ENCODE measurements at regions not wholly inside any gene's neighbourhood (a gene's known extent, or its start where the extent isn't known, plus 50 kb on each side); places are given as distances from the start of the nearest gene placed in this dataset.
"Not testable (repeated sequence)": the region's sequence is repeated elsewhere in the genome, so short reads cannot be mapped to it uniquely, and the experiment has no call there.

DNA sequence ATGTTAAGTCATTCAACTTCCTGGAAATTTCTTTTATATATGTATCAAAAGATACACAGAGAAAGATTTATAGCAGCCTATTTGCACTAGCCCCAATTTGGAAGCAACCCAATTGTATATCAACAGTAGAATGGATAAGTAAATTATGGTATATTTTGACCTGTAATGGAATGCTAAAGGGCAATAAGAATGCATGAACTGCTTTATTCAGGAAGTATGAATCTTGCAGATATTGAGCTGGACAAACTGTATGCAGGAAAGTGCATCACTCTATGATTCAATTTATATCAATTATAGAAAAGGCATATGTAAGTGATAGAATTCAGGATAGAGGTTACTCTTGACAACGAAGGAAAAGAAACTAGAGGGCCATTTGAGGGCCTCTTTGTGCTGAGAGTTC is 913.1 kb upstream of the FBXO33 start:
- no peak for DNase-seq

DNA sequence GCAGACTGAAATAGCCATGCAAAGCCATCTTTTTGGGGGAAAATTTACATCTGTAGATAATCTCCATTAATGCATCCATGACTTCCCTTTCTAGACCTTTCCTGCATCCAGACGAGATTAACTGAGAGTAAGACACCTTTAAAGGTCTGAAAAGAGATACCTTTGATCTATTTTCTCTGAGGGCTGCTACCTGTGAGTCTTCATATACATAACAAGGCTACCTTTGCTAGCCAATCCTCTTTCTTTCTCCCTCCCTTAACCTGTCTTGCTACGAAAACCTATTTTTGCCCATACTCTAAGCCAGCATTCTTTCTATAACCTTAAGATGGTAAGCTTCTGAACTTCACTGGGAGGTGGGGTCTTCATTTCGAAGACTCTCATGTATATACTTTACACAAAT is 908.5 kb upstream of the FBXO33 start:
- no peak for DNase-seq

DNA sequence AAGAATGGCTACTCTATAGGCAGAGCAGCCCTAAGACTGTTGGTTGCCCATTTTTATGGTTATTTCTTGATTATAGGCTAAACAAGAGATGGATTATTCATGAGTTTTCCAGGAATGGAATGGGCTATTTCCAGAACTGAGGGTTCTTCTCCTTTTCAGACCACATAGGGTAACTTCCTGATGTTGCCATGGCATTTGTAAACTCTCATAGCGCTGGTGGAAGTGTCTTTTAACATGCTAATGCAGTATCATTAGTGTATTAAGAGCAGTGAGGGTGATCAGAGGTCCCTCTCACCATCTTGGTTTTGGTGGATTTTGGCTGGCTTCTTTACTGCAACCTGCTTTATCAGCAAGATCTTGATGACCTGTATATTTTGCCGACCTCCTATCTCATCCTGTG is 904.6 kb upstream of the FBXO33 start:
- DNase-seq, result no peak

DNA sequence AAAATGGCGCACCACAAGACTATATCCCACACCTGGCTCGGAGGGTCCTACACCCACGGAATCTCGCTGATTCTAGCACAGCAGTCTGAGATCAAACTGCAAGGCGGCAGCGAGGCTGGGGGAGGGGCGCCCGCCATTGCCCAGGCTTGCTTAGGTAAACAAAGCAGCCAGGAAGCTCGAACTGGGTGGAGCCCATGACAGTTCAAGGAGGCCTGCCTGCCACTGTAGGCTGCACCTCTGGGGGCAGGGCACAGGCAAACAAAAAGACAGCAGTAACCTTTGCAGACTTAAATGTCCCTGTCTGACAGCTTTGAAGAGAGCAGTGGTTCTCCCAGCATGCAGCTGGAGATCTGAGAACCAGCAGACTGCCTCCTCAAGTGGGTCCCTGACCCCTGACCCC is 894.3 kb upstream of the FBXO33 start:
- DNase-seq, result not testable (repeated sequence)

DNA sequence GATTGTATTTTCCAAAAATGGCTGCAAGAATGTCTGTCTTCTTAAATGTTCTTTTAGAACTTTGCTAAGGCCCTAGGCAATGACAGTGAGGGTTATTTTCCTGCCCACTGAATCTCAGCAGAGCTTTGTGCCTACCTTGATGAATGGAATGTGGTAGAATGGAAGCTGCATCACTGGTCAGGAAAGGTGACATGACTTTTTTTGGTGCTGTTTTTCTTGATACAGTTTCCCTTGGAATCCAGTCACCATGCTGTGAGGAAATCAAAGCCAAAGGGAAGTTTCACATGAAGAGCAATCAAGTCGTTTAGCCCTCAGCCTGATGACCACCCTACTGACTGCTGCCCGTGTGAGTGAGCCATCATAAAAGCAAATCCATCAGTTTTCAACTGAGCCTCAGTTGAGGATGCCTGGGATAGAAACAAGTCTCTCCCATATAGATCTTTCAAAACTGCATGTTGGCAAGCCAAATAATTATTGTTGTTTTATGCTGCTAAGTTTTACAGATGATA is 886.0 kb upstream of the FBXO33 start:
- DNase-seq, result no peak

DNA sequence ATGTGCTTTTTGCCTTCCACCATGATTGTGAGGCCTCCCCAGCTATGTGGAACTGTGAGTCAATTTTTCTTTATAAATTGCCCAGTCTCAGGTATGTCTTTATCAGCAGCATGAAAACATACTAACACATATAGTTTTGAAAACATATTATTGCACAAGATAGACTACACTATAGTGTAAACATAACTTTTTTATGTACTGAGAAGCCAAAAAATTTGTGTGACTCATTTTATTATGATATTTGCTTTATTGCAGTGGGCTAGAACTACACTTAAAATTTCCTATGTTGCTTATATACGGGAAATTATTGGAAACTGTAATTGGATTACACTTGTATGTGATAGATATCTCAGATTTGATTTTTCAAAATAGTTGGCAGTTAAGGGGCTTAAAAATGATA is 885.5 kb upstream of the FBXO33 start:
- no peak for DNase-seq

DNA sequence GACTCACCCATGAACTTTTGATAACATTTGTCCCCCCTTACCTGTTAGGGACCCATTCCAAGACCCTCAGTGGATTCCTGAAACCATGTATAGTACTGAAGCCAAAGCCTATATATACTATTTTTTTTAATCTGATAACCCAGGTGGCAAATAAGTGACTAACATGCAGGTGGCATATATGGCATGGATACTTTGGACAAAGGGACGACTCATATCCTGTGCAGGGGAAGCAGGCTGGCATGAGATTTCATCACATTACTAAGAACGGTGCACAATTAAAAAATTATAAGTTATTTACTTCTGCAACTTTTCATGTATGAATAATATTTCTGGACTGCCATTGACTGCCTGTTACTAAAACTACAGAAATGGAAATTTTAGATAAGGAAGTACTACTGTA is 880.1 kb upstream of the FBXO33 start:
- DNase-seq, result no peak

DNA sequence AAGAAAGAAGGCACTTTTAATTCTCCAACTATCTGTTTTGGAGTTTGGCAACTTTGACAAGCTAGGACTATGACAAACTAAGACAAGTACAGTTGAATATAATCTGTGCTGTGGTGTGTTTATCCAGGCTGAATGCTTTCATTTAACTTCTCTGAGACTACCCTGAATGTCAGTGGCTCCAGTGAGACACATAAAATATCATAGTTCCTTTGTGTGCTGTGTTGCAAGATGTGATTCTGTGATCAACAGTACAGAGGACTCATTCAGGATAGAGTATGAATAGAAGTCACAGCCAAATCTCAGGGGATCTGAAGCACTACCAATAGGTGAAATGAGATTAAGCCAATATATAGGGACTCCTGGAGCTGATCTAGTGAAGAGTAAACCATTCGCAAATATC is 876.9 kb upstream of the FBXO33 start:
- DNase-seq, result no peak

DNA sequence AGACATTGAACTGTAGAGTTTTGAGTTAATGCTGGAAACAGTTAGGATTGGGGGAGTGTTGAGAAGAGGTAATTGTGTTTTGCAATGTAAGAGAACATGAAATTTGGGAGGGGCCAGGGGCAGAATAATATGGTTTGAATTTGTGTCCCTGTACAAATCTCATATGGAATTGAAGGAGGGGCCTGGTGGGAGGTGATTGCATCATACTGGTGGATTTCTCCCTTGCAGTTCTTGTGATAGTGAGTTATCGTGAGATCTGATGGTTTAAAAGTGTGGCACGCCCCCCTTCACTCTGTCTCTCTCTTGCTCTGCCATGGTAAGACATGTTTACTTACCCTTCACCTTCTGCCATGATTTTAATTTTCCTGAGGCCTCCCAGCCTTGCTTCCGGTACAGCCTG is 876.0 kb upstream of the FBXO33 start:
- no peak for DNase-seq

DNA sequence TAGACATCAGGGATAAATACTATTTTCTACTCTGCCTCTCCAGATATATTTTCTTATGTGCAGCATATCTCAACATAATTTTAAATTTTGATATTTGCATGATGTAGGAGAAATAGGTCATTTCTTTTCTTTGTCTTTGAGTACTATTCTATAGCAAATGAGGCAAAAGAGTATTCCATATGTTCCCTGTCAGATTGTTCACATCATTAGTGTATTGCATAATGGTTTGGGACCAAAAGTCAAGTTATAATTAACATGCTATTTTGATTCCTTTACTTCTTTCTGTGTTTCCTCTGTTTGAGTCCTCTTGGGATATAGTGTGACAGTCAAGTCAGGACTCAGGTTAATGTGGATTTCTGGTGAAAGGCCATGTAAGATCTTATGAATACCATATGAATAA is 864.6 kb upstream of the FBXO33 start:
- no peak for DNase-seq

DNA sequence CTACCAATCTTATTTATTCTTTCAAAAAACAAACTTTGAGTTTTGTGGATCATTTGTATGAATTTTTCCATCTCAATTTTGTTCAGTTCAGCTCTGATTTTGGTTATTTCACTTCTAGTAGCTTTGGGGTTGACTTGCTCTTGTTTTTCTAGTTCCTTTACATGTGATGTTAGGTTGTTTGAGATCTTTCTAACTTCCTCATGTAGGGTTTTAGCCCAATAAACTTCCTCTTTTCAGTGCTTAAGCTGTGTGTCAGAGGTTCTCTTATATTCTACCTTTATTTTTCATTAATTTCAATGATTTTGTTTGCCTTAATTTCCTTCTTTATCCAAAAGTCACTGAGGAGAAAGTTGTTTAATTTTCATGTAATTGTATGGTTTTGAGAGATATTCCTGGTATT is 860.4 kb upstream of the FBXO33 start:
- no peak for DNase-seq

DNA sequence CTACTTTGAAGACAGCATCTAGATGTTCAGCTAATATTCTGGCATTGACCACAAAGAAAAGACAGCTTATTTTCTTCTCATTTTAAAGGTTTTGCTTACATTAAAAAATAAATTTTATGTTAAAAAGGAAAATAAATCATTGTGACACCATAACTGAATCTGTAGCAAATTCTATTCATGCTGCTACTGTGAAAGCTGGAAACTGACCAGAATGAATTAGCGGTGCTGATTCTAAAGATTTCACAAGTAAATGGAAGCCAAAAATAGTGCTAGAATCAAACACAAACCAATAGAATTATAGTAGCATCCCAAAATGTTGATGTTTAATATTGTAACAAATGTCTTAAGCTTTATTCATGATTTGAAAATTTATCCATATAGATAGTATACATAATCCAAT is 850.0 kb upstream of the FBXO33 start:
- DNase-seq, result no peak

DNA sequence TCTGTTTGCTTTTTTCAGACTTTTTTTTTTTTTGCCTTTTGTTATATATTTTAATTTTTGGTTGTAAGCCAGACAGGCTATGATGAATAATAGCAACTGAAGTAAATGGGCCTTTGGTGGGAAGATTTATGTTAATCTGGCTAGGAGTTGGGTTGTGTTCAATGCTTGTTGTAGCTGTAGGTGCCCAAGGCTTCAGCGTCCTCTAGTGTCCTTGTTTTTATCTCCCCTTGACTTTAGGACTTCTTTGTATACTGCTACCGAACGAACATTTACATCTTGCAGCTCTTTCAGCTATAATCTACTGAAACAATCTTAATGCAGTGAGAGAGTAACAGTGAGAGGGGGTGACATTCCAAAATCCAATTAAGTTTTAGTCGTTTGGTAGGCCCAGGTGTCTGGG is 848.4 kb upstream of the FBXO33 start:
- no peak for DNase-seq

DNA sequence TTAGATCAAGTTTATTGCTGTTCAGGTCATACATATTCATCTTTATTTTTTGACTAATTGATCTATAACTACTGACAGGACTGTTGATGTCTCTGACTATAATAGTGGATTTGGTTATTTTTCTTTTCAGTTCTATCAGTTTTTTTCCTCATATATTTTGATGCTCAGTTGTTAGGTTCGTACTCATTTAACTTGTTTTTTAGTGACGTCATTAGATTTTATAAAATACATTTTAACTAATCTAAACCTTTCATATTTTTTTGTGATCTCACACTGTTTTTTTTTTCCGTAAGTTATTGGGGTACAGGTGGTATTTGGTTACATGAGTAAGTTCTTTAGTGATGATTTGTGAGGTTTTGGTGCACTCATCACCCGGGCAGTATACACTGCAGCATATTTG is 841.2 kb upstream of the FBXO33 start:
- no peak for DNase-seq

DNA sequence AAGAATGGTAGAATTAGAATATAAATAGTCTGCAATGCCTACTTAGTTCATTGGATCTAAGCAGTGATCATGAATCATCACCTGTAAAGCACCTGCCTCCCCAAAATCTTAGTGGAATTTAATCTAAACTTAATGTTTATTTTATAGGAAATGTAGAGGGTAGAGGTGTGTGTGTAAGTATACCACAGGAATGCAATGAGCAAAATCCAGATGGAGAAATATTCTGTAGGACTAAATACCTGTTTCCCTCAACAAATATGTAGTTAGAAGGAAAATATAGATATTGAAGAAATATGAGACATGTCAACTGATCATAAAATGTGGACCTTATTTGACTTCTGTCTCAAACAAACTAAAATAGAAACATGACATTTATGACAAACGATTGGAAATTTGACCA is 839.2 kb upstream of the FBXO33 start:
- no peak for DNase-seq

DNA sequence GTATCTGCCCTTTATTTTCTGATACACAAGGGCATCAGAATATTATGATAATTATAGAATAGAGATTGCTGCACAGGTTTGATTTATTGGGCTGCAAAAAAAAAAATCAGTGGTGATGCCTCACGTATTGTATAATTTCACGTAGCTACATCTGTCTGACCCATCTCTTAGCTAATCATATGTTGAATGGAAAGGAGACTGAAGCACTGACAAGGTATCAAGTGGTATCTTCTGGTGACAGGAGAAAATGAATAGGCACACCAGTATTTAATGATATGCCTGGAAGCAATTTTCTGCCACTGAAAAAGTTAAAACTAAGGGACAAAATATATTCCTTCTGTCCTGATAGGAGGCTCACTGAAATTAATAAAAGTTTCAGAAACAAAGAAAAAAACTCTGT is 837.2 kb upstream of the FBXO33 start:
- DNase-seq, result no peak

DNA sequence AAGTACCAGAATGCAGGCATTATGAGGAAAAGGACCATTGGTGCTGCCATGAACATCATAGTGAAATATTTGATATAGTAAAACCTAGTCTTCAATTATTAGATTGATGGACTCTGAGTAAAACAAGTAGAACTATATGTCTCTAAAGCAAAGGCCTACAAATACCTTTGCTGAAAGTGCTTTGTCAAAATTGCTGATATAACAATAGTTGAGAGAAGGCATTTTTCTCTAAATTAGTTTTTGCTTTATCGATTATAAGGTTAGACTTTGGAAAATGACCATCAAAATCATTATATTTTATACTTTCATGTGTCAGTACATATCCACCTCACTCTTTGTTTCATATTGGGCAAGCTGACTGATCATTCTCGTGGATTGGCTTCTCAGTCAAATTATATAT is 836.0 kb upstream of the FBXO33 start:
- no peak for DNase-seq

DNA sequence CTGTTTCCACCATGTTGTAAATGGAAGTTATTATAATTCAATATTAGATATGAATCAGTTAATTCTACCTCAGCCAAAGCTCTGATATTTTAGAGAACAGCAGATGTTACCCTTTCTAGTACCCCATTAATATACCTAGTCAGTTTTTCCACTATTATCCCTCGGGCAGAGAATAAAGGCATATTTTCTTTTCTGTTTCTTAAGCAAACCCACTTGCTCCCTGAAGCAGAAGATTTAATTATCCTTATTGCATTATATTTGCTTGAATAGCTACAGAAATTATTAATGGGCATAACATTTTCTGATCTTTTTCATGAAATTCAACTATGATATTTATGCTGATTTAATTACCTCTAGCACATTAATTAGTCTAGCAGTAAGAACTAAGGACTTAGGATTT is 832.9 kb upstream of the FBXO33 start:
- DNase-seq, result no peak

DNA sequence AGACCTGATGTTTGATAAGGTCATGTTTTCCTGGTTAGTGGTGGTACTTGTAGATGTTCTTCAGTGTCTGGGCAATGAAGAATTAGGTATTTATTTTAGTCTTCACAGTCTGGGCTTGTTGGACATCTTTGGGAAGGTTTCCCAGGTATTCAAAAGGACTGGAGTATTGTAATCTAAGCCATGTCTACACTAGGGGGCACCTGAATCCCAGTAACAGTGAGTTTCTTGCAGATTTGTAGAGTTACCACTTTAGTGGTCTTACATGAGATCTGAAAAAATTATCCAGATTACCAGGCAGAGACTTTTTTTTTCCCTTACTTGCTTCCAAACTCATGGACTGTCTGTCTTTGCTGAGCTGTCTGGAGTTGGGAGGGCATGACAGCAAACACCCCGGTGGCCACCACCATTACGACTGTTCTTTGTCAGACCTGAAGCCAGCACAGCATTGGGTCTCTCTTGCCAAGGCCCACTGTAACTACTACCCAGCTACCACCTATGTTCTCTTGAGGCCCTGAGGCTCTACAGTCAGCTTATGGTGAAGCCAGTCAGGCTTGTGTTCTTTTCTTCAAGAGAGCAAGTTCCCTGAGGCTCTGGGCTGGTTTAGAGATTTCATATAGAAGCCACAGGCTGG is 820.7 kb upstream of the FBXO33 start:
- no peak for DNase-seq

DNA sequence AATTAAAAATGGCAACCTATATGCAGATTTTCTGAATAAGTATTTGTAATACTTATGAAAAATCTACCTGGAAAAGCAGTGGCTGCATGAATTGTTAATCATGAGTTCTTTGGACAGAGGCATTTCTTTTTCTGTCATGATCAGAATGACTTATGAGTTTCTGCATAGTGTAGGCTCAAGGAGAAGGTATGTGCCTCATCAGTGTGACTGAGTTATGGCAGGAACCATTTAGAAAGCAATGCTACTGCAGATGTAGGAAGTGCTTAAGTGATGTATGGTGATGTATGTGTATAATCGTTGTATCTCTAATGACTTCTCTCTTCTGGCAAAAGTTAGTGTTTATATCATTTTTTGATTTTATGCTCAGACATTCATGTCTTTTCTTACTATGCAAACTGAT is 816.4 kb upstream of the FBXO33 start:
- no peak for DNase-seq

DNA sequence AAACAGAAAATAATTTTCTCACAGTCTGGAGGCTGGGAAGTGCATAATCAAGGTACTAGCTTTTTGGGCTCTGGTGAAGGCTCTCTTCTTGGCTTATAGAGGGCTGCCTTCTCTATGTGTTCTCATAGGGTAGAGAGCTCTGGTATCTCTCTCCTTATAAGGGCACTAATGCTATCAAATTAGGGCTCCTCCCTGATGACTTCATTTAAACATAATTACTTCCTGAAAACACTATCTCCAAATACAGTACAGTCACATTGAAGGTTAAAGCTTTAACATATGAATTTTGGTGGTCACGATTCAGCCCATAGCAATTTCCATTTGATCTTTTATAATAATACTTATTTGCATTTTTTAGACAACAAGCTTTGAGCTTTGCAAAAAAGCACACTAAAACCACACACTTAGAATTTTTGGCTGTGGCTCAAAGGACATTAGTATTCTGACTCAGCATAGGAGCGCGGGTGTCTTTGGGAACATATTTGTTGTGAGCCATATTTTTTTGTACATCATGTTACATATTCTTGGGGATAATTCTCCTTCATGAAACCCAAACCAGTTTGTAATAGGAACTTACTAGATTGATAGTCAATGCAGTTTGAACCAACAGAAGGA is 808.1 kb upstream of the FBXO33 start:
- no peak for DNase-seq

DNA sequence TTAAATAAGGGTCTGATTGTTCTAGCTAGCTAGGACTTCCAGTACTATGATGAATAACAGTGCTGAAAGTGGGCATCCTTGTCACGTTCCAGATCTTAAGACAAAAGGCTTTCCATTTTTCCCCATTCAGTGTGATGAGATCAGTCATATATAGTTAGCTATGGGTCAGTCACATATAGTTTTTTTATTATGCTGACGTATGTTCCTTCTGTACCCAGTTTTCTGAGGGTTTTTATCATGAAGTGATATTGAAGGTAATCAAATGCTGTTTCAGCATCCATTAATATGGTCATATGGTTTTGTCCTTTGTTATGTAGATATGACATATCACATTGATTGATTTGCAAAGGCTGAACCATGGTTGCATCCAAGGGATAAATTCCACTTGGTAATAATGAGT is 800.1 kb upstream of the FBXO33 start:
- DNase-seq, result no peak

DNA sequence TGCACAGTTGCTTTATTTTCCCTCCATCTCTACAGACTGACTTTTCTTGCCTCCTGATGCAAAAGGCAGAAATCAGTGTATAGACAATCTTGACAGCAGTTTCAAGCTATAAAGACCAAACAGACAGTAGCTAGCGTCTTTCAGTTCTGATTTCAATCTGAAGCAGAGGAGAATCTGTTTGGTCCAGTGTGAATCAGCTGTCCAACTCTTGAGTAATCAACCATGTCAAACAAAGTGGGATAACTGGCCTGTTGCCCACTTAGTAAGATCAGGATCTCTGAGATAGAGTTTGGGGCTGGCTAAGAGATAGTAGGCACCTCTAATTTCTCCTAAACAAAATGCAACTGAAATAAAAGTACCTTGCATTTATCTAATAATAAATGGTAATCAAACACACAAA is 797.4 kb upstream of the FBXO33 start:
- DNase-seq, result no peak

DNA sequence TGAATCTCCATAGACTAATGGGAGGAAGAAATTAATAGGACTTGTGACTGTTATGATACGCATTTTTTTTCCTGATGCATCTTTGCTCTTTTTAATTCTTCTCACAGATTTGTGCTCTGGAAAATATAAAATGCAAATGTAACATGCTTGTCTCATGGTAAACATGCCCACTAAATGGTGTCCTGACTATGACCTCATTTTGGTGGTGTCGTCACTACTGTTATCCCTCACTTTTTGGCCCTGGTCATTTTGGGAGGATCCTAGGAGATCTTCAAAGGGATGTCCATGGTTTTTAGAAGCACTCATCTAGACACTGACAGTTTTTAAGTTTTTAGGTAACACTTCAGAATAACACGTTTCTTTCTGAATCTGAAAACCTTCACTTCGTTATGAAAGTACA is 790.8 kb upstream of the FBXO33 start:
- no peak for DNase-seq

DNA sequence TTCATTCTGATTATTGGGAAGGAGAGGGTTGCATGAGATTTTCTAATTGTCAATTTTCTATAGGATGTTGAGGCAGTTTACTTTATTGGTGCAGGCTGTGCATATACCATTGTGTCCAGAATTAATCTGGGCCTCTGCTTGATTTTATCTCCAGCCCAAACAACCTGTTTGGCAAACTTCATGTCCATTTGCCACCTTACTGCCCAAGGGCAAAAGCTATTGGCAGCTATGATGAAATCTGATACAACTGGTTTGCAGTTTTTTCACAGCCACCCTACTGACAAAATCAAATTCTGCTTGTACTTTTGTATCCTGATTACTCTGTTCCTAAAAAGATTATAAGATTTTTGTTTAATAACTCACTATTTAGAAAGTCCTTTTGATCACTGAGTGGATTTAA is 789.2 kb upstream of the FBXO33 start:
- no peak for DNase-seq
